Muscle of leg (tissue), 3 donors: ENCODE measurements at regions not wholly inside any gene's neighbourhood (a gene's known extent, or its start where the extent isn't known, plus 50 kb on each side); places are given as distances from the start of the nearest gene placed in this dataset.
"Not testable (repeated sequence)": the region's sequence is repeated elsewhere in the genome, so short reads cannot be mapped to it uniquely, and the experiment has no call there.

Experiments used
- DNase-seq: peaks from one replicate; pipeline ENCODE4 v3.0.0; 2013
- H3K27ac ChIP-seq: one replicate; pipeline ENCODE4 v1.5.1; 2013; ENCODE audit warnings: mild to moderate bottlenecking, low read length, control low read depth
- H3K27me3 ChIP-seq: one replicate; pipeline ENCODE4 v1.6.1; 2013; ENCODE audit warnings: low read length; ENCODE audit not compliant: control insufficient read depth, insufficient read depth
- H3K36me3 ChIP-seq: one replicate; pipeline ENCODE4 v1.6.1; 2013; ENCODE audit warnings: low read length; ENCODE audit not compliant: control insufficient read depth, insufficient read depth
- H3K4me1 ChIP-seq: one replicate; pipeline ENCODE4 v1.6.1; 2013; ENCODE audit warnings: low read length; ENCODE audit not compliant: control insufficient read depth, insufficient read depth
- H3K4me3 ChIP-seq: one replicate; pipeline ENCODE4 v1.5.1; 2013; ENCODE audit warnings: low read length, control low read depth
- H3K9me3 ChIP-seq: replicated peaks from 2 replicates; pipeline ENCODE4 v1.6.1; 2013; ENCODE audit warnings: low read depth, low read length; ENCODE audit not compliant: control insufficient read depth
- whole genome bisulfite sequencing: methylation state at CpG from one replicate; pipeline ENCODE4 v1.1.5; 2013; ENCODE audit warnings: missing lambda C conversion rate; ENCODE audit not compliant: insufficient coverage; 5-methylcytosine and 5-hydroxymethylcytosine counted together

DNA sequence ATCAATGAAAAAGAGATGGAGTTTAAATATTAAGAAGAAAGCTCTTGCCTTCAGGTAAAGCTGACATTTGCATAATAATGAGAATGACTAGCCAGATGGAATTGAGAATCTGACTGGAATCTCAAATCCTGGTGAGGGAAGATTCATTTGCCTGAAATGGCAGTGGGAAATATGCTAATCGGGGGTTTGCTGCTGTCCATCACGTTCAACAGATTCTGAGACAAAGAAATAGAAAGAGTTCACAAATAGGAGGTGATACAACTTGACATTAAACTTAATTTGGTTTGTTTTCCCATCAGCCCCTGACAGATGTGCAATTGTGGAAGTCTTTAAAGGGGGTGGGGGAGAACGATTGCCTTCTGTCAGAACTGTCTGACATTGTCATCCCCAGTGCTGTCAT, 347.4 kb downstream of the PDCD6IP start:
- no peaks in the 10 kb centered on the region for H3K27me3 ChIP-seq
- no peak overlapping the region for H3K4me3 ChIP-seq
- H3K4me1 ChIP-seq = no peaks in the 10 kb centered on the region
- H3K9me3 ChIP-seq = no peaks in the 10 kb centered on the region
- WGBS = 50% methylated on average over 1 of the region's 3 CpGs
- no peak for DNase-seq
- no peak overlapping the region for H3K27ac ChIP-seq
- H3K36me3 ChIP-seq = no peaks in the 10 kb centered on the region

DNA sequence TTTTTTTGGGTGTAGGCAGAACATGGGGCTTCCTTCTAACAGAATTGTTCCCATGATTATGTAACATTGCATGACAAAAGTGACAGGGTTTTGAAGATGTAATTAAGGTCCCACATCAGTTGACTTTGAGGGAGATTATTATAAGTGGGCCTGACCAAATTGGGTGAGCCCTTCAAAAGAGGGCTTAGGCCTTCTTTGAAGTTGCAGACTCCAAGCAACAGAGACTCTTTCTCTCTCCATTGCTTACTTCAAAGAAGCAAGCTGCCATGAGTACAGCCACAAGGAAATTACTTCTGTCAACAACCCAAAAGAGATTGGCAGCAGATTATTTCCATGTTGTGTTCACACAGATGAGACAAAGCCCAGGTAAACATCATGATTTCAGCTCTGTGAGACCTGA, 348.2 kb downstream of the PDCD6IP start:
- DNase-seq = no peak
- Histone ChIP-seq H3K27ac (no peak overlapping the region), H3K27me3 (no peaks in the 10 kb centered on the region), H3K9me3 (no peaks in the 10 kb centered on the region), H3K4me1 (no peaks in the 10 kb centered on the region), H3K36me3 (no peaks in the 10 kb centered on the region), H3K4me3 (no peak overlapping the region)

DNA sequence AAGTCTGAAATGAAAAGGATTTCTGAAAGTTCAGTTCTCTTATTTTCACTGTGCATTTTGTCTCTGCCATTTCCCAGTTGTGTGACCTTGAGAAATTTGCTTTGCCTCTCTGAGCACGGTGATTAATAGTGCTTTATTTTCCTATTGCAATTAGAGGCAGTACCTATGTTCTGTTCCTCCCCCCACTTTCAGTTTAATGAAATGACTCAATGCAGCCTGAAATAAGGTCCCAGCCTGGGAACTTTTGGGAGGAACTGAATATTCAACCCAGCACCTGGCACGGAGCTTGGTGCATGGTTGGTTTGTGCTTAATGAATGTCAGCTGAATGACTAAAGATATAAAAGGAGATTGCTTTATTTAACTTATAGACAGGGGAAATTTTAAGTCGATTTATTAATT, 352.6 kb downstream of the PDCD6IP start:
- no CpG with 5 or more reads among the region's 3 CpGs for WGBS
- Histone ChIP-seq H3K27me3 (no peaks in the 10 kb centered on the region), H3K36me3 (no peaks in the 10 kb centered on the region), H3K27ac (no peak overlapping the region), H3K4me3 (no peak overlapping the region), H3K9me3 (no peaks in the 10 kb centered on the region), H3K4me1 (no peaks in the 10 kb centered on the region)
- DNase-seq = no peak

DNA sequence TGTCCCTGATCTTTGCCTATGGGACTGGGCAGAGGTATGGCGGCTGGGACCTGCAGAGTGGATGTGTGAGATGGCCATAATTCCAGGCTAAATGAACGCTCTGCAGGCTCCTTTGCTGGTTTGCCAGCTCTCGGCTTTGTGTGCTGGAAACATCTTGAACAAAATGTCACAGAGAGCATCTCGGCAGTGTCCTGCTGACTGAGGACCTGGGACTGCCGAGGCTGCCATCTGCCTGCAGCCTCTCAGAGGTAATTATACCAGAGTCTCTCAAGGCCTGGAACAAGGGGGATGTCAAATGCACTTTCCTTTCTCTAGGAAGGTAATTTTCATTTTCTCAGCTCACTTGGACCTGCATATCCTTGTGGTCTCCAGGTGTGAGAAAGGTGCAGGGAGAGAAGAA, 354.2 kb downstream of the PDCD6IP start:
- Histone ChIP-seq H3K27me3 (no peaks in the 10 kb centered on the region), H3K9me3 (no peaks in the 10 kb centered on the region), H3K36me3 (no peaks in the 10 kb centered on the region), H3K27ac (no peak overlapping the region), H3K4me3 (no peak overlapping the region), H3K4me1 (no peaks in the 10 kb centered on the region)
- 67% methylated on average over 4 of the region's 5 CpGs for WGBS
- no peak for DNase-seq

DNA sequence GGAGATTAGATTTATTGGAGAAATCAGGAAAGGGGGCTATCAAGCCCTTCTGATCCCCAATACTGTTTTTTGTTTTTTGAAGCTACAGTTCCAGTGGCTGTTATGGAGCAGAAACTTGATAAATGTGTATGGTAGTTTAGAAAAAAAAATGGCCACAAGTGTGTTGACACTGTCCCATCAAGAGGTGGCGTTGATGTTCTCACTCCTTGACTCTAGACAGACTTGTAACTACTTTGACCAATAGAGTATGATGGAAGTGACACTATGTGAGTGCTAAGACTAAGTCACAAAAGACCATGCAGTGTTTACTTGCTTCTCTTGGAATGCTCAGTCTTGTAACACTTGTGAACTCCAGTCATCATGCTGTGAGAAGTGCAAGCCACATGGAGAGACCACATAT, 356.7 kb downstream of the PDCD6IP start:
- H3K36me3 ChIP-seq = no peaks in the 10 kb centered on the region
- no peaks in the 10 kb centered on the region for H3K4me1 ChIP-seq
- DNase-seq = no peak
- no peaks in the 10 kb centered on the region for H3K27me3 ChIP-seq
- WGBS = no CpG with 5 or more reads among the region's 1 CpG
- H3K27ac ChIP-seq = no peak overlapping the region
- no peak overlapping the region for H3K4me3 ChIP-seq
- H3K9me3 ChIP-seq = no peaks in the 10 kb centered on the region

DNA sequence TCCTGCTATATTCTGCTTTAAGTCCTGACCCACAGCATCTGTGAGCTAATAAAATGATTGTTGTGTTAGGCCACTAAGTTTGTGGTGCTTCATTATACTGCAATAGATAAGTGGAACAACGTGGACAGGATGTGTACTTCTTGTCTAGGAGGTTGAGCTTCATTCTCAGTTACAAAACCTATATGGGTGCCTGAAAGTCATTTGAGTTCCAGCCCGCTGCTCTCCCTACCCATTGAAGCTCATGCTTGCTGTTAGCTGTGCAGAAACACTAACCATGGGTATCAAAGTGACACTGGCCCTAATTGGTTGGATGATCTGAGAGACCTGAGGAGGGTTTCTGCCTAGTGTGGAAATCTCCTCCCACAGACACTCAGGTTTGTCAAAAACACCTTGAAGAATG, 357.2 kb downstream of the PDCD6IP start:
- Histone ChIP-seq H3K9me3 (no peaks in the 10 kb centered on the region), H3K27me3 (no peaks in the 10 kb centered on the region), H3K27ac (no peak overlapping the region), H3K4me1 (no peaks in the 10 kb centered on the region), H3K4me3 (no peak overlapping the region), H3K36me3 (no peaks in the 10 kb centered on the region)
- no peak for DNase-seq
- WGBS = no CpG with 5 or more reads among the region's 2 CpGs

DNA sequence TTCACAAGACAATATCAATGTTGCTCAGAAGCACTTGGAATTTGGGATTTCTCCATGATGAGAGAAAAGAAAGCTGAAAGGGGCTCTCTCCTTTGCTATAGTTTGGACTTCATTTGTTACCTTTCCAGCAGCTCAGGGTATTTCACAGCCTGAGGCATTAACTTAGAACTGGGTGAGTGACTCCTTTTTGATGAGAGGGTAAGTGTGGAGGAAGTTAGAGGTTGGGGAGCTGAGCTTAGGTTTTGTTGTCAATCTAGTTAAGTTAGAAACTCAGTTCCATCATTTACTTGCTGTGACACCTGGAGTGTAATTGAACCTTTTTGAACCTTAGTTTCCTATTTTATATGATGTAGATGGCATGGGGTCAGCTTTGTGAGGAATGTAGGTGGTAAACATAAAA, 359.1 kb downstream of the PDCD6IP start:
- DNase-seq = no peak
- Histone ChIP-seq H3K36me3 (no peaks in the 10 kb centered on the region), H3K4me3 (no peak overlapping the region), H3K9me3 (no peaks in the 10 kb centered on the region), H3K4me1 (no peaks in the 10 kb centered on the region), H3K27me3 (no peaks in the 10 kb centered on the region), H3K27ac (no peak overlapping the region)

DNA sequence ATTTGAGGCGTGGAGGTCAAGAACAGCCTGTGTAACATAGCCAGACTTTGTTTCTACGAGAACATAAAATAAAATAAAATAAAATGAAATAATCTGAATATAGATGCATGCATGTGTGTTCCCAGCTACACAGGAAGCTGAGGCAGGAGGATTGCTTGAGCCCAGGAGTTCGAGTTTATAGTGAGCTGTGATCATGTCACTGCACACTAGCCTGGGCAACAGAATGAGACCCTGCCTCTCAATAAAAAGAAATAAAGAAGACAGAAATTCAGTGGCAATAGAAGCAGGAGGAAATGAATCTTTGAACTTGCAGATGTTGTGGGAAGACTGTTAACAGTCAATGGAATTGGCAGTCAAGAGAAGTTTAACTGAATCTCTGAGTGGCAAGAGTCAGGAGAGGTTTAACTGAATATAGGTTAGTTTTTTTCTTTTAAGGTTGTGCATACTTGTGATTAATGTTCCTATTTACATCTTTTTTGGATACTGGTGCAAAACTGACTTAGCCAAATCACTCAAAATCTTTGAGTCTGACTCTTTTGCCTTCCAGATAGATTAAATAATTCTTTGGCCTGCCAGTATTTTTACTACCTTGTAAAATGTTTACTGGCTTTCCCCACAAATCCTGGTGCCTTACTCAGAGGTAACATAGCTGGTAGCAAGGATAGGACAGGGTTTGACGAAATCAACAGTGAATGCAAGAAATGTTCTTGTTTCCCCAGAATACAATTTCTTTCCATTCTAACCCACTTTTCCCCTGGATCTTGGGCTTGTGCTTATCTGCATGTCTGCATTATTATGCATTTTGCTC, 361.4 kb downstream of the PDCD6IP start:
- H3K9me3 ChIP-seq = no peaks in the 10 kb centered on the region
- no peak overlapping the region for H3K27ac ChIP-seq
- no peaks in the 10 kb centered on the region for H3K4me1 ChIP-seq
- no peak overlapping the region for H3K4me3 ChIP-seq
- H3K27me3 ChIP-seq = no peaks in the 10 kb centered on the region
- WGBS = no CpG with 5 or more reads among the region's 4 CpGs
- H3K36me3 ChIP-seq = no peaks in the 10 kb centered on the region
- no peak for DNase-seq

DNA sequence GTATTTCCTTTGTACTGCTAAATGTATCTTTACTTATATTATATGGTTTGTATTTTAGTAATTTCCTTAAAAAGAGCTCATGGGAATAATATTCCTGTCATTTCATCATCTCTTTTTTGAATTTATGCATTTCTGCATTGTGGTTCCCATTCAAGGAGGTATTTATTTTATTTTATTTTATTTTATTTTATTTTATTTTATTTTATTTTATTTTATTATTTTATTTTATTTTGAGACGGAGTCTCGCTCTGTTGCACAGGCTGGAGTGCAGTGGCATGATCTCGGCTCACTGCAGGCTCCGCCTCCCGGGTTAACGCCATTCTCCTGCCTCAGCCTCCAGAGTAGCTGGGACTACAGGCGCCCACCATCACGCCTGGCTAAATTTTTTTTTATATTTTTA, 371.2 kb downstream of the PDCD6IP start:
- H3K27me3 ChIP-seq, H3K9me3 ChIP-seq, H3K4me3 ChIP-seq, H3K36me3 ChIP-seq, DNase-seq, H3K4me1 ChIP-seq, H3K27ac ChIP-seq: not testable (repeated sequence)
- whole genome bisulfite sequencing = 90% methylated on average over 2 of the region's 8 CpGs

DNA sequence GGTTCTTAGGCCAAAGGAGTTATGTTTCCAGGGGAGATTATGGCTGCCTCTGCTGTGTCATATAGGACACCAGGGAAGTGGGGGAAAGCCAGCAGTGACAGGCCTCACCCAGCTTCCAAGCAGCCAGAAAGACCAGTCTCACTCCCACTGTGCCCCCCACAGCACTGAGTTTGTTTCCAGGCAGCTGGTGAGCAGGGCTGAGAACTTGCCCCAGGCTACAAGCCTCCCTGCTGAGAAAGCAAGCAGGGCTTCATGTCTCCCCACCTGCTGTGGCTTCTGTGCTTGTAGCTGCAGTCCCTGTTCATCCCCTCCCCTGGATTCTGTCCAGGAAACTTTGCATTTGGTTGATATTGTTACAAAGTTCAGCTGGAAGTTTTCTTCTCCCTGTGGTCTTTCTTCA, 376.3 kb downstream of the PDCD6IP start:
- H3K4me1 ChIP-seq = no peaks in the 10 kb centered on the region
- no peak overlapping the region for H3K4me3 ChIP-seq
- H3K27me3 ChIP-seq = no peaks in the 10 kb centered on the region
- no peaks in the 10 kb centered on the region for H3K9me3 ChIP-seq
- H3K27ac ChIP-seq = no peak overlapping the region
- H3K36me3 ChIP-seq = no peaks in the 10 kb centered on the region
- no peak for DNase-seq

DNA sequence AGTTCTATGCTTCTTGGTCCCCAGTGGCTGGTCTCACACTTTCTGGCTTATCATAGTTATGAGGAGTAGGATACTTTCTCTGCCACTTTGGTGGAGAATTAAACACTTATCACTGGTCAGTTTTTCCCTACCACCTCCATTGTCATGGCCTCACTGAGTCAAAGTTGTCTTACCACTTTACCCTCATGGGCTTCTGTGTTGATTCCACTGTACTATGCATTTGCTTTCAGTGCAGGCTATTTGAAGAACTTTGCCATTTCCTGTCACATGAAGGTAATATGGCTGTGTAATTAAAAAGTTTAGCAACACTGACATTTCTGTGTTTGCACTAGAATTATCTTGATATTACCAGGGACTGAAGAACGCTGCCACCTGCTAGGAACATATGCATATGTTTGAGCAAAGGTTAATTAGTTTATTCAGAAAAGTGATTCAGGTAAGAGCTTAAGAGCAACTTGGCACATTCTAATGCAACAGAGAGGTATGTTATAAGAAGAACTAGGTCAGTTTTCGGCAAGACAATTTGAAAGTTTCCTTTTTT, 377.3 kb downstream of the PDCD6IP start:
- H3K27ac ChIP-seq = no peak overlapping the region
- H3K36me3 ChIP-seq = no peaks in the 10 kb centered on the region
- H3K27me3 ChIP-seq = no peaks in the 10 kb centered on the region
- H3K4me3 ChIP-seq = no peak overlapping the region
- no peak for DNase-seq
- H3K9me3 ChIP-seq = no peaks in the 10 kb centered on the region
- 60% methylated on average over 1 of the region's 2 CpGs for WGBS
- no peaks in the 10 kb centered on the region for H3K4me1 ChIP-seq
